GM18508 (cell line): ENCODE measurements at regions not wholly inside any gene's neighbourhood (a gene's known extent, or its start where the extent isn't known, plus 50 kb on each side); places are given as distances from the start of the nearest gene placed in this dataset.

Experiments used
- ATAC-seq: cut with Tn5 transposase; IDR thresholded peaks from one replicate; pipeline ENCODE4 v1.9.1; 2021; ENCODE audit warnings: moderate number of reproducible peaks; ENCODE audit not compliant: insufficient read depth, unreplicated experiment

- no peak for ATAC-seq
Measured at GRCh38 chr10:24086296-24087086, 122.4 kb upstream of the KIAA1217 start.

GRCh38 chr10:24091256-24091655, 117.7 kb upstream of the KIAA1217 start:
- ATAC-seq = no peak

- no peak for ATAC-seq
Measured at GRCh38 chr10:24096281-24096680, 112.7 kb upstream of the KIAA1217 start.

GRCh38 chr10:24097751-24098207, 111.2 kb upstream of the KIAA1217 start:
- ATAC-seq = no peak

- ATAC-seq = no peak
Measured at GRCh38 chr10:24104895-24105294, 104.0 kb upstream of the KIAA1217 start.

GRCh38 chr10:24113901-24114300, 95.0 kb upstream of the KIAA1217 start:
- no peak for ATAC-seq

- ATAC-seq = no peak
Measured at GRCh38 chr10:24114556-24114955, 94.4 kb upstream of the KIAA1217 start.

- no peak for ATAC-seq
Measured at GRCh38 chr10:24115403-24115802, 93.5 kb upstream of the KIAA1217 start.

GRCh38 chr10:24118246-24118645, 90.7 kb upstream of the KIAA1217 start:
- no peak for ATAC-seq

- no peak for ATAC-seq
Measured at GRCh38 chr10:24119896-24120295, 89.0 kb upstream of the KIAA1217 start.

- no peak for ATAC-seq
Measured at GRCh38 chr10:24120646-24121045, 88.3 kb upstream of the KIAA1217 start.

- ATAC-seq = no peak
Measured at GRCh38 chr10:24127516-24127915, 81.4 kb upstream of the KIAA1217 start.

GRCh38 chr10:24128066-24128730, 80.7 kb upstream of the KIAA1217 start:
- ATAC-seq = no peak

- ATAC-seq = no peak
Measured at GRCh38 chr10:24132741-24133140, 76.2 kb upstream of the KIAA1217 start.

GRCh38 chr10:24133835-24134234, 75.1 kb upstream of the KIAA1217 start:
- no peak for ATAC-seq

- no peak for ATAC-seq
Measured at GRCh38 chr10:24136070-24136469, 72.9 kb upstream of the KIAA1217 start.

GRCh38 chr10:24147321-24147720, 61.6 kb upstream of the KIAA1217 start:
- no peak for ATAC-seq

GRCh38 chr10:24149640-24150039, 59.3 kb upstream of the KIAA1217 start:
- no peak for ATAC-seq

- ATAC-seq = no peak
Measured at GRCh38 chr10:24150853-24151252, 58.1 kb upstream of the KIAA1217 start.

- no peak for ATAC-seq
Measured at GRCh38 chr10:24152270-24152669, 56.7 kb upstream of the KIAA1217 start.

- ATAC-seq = no peak
Measured at GRCh38 chr10:24153031-24153430, 55.9 kb upstream of the KIAA1217 start.

- ATAC-seq = no peak
Measured at GRCh38 chr10:24153537-24153936, 55.4 kb upstream of the KIAA1217 start.
